ENCODE measurements at regions not wholly inside any gene's neighbourhood (a gene's known extent, or its start where the extent isn't known, plus 50 kb on each side); places are given as distances from the start of the nearest gene placed in this dataset.

GRCh38 chr5:114243972-114244317 lies 117.9 kb upstream of the KCNN2 start:
- TF ChIP-seq, protein P1, sequence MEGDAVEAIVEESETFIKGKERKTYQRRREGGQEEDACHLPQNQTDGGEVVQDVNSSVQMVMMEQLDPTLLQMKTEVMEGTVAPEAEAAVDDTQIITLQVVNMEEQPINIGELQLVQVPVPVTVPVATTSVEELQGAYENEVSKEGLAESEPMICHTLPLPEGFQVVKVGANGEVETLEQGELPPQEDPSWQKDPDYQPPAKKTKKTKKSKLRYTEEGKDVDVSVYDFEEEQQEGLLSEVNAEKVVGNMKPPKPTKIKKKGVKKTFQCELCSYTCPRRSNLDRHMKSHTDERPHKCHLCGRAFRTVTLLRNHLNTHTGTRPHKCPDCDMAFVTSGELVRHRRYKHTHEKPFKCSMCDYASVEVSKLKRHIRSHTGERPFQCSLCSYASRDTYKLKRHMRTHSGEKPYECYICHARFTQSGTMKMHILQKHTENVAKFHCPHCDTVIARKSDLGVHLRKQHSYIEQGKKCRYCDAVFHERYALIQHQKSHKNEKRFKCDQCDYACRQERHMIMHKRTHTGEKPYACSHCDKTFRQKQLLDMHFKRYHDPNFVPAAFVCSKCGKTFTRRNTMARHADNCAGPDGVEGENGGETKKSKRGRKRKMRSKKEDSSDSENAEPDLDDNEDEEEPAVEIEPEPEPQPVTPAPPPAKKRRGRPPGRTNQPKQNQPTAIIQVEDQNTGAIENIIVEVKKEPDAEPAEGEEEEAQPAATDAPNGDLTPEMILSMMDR (IDR thresholded peaks at IDR 0.05; ENCODE audit: low read depth, low read length, poor library complexity, severe bottlenecking): no peak
- TF ChIP-seq EZH2phosphoT487 (IDR thresholded peaks at IDR 0.05; ENCODE audit: borderline replicate concordance, low read length): no peak
